Activated B cell treated with CpG ODN at 0.5 μM for 24 hours (primary cell): ENCODE measurements at regions not wholly inside any gene's neighbourhood (a gene's known extent, or its start where the extent isn't known, plus 50 kb on each side); places are given as distances from the start of the nearest gene placed in this dataset.

Experiments
- ATAC-seq: fragments of 200-7000 bp; cut with Tn5 transposase; one replicate; pipeline ENCODE4 v1.10.0; 2021; ENCODE audit warnings: low read depth, mild to moderate bottlenecking, moderate library complexity
- CTCF ChIA-PET: fragments of 350-600 bp; sonication (Branson Sonifier 250); formaldehyde crosslinking; loops from one replicate; lab custom pipeline; 2021; ENCODE audit warnings: antibody characterized with exemption; lab: Charles Lee
- POLR2A ChIA-PET: fragments of 350-600 bp; sonication (Branson Sonifier 250); formaldehyde crosslinking; loops from one replicate; lab custom pipeline; 2021; ENCODE audit warnings: antibody characterized with exemption; lab: Charles Lee
- DNase-seq: peaks from one replicate; pipeline ENCODE4 v3.0.0; 2022
- H3K27ac Mint-ChIP-seq: one replicate; pipeline ENCODE4 v1.8.0; 2020; ENCODE audit warnings: mixed read lengths
- H3K27me3 Mint-ChIP-seq: one replicate; pipeline ENCODE4 v1.8.0; 2021; ENCODE audit warnings: mixed read lengths
- H3K36me3 Mint-ChIP-seq: one replicate; pipeline ENCODE4 v1.8.0; 2021; ENCODE audit warnings: low read depth, mixed read lengths
- H3K4me1 Mint-ChIP-seq: one replicate; pipeline ENCODE4 v1.8.0; 2021; ENCODE audit warnings: mixed read lengths
- H3K4me3 Mint-ChIP-seq: one replicate; pipeline ENCODE4 v1.8.0; 2020; ENCODE audit warnings: mild to moderate bottlenecking, mixed read lengths
- H3K9me3 Mint-ChIP-seq: one replicate; pipeline ENCODE4 v1.8.0; 2020; ENCODE audit warnings: mixed read lengths
- intact Hi-C: fragments of 100-400 bp; cut with micrococcal nuclease; formaldehyde crosslinking; loops from one replicate; pipeline ENCODE4 v1.15.1; 2024
- TF ChIP-seq, protein P1 (sequence below): fragments of 200-600 bp; IDR thresholded peaks from one replicate; pipeline ENCODE4 v1.8.0; 2022; ENCODE audit warnings: antibody characterized with exemption, mild to moderate bottlenecking

DNA sequence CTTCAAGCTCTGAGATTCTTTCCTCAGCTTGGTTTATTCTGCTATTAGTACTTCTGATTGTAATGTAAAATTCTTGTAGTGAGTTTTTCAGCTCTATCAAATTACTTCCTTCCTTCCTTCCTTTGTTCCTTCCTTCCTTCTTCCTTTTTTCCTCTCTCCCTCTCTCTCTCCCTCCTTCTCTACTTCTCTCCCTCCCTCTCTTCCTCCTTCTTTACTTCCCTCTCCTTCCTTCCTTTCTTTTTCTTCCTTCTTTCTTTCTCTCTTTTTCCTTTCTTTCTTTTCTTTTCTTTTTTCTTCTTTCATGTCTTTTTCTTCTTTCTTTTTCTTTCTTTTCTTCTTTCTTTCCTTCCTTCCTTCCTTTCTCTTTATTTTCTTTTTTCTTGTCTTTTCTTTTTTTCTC, 565.2 kb upstream of the STXBP6 start:
- Mint-ChIP-seq H3K4me1 (no peaks in the 10 kb centered on the region), H3K9me3 (peaks cover 13% of the 10 kb centered on the region), H3K27me3 (no peaks in the 10 kb centered on the region), H3K4me3 (no peak overlapping the region), H3K36me3 (no peaks in the 10 kb centered on the region), H3K27ac (no peak overlapping the region)
- intact Hi-C loops, result no loop called here
- TF ChIP-seq, protein P1, sequence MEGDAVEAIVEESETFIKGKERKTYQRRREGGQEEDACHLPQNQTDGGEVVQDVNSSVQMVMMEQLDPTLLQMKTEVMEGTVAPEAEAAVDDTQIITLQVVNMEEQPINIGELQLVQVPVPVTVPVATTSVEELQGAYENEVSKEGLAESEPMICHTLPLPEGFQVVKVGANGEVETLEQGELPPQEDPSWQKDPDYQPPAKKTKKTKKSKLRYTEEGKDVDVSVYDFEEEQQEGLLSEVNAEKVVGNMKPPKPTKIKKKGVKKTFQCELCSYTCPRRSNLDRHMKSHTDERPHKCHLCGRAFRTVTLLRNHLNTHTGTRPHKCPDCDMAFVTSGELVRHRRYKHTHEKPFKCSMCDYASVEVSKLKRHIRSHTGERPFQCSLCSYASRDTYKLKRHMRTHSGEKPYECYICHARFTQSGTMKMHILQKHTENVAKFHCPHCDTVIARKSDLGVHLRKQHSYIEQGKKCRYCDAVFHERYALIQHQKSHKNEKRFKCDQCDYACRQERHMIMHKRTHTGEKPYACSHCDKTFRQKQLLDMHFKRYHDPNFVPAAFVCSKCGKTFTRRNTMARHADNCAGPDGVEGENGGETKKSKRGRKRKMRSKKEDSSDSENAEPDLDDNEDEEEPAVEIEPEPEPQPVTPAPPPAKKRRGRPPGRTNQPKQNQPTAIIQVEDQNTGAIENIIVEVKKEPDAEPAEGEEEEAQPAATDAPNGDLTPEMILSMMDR, result no peak
- CTCF ChIA-PET, result no interaction called here
- no peak for ATAC-seq
- DNase-seq, result no peak
- POLR2A ChIA-PET, result no interaction called here

DNA sequence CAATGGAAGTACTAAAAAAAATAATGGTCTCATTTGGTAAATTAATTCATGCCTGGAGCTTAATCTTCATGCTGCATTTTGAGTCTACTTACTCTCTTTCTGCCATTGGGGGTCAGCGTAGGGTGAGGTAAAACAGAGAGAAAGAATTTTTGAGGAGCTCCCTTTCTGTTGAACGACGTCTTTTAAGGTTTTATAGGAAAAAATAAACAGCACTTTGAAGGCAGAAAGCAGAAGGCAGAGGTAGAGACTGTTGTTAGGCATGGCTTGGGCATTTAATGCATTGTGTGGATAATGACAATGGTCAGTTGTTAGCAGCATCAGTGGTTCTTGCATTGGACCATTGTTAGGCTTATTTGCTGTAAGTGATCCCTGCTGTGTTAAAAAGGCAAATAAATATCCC, 557.2 kb upstream of the STXBP6 start:
- no peaks in the 10 kb centered on the region for H3K36me3 Mint-ChIP-seq
- ChIA-PET CTCF (no interaction called here), POLR2A (no interaction called here)
- ATAC-seq, result no peak
- no peaks in the 10 kb centered on the region for H3K4me1 Mint-ChIP-seq
- TF ChIP-seq, protein P1, result no peak
- H3K4me3 Mint-ChIP-seq, result no peak overlapping the region
- no peak overlapping the region for H3K27ac Mint-ChIP-seq
- H3K27me3 Mint-ChIP-seq, result no peaks in the 10 kb centered on the region
- intact Hi-C loops, result no loop called here
- DNase-seq, result no peak
- peaks cover 3% of the 10 kb centered on the region for H3K9me3 Mint-ChIP-seq

DNA sequence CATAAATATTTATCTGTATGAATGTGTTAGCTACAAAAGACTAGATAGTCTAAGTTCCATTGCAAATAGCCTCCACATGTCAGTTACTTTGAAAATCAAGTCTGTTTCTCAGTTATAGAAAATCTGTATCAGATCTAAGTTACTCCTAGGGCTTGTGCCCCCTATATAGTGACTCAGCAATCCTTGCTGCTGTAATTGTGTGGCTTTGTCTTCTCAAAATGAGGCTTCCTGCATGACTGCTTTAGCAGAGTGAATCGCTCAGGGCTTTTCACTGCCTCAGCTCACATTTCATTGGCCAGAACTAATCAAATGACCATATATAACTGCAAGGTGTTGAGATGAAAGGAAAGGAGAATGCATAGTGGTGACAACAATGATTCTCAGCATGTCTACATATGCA, 552.2 kb upstream of the STXBP6 start:
- no peak for DNase-seq
- TF ChIP-seq, protein P1, result no peak
- no peak overlapping the region for H3K4me3 Mint-ChIP-seq
- ChIA-PET CTCF (no interaction called here), POLR2A (no interaction called here)
- H3K4me1 Mint-ChIP-seq, result no peaks in the 10 kb centered on the region
- H3K27me3 Mint-ChIP-seq, result no peaks in the 10 kb centered on the region
- intact Hi-C loops, result no loop called here
- H3K27ac Mint-ChIP-seq, result no peak overlapping the region
- no peak for ATAC-seq
- peaks cover 12% of the 10 kb centered on the region for H3K9me3 Mint-ChIP-seq
- H3K36me3 Mint-ChIP-seq, result no peaks in the 10 kb centered on the region

DNA sequence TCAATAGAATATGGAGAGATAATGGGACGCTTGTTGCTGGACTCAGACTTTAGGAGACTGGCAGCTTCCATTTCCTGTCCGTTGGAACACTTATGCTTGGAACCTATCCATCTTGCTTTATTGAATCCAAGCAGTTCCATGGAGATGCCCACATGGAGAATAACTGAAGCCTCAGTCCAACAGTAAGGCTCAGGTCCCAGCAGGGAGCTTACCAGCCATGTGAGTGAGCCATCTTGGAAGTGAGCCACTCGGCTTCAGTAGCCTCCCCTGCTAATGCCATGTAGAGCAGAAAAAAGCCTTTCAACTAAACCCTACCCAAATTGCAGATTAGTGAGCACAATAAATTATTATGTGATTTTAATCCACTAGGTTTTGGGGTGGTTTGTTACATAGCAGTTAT, 538.8 kb upstream of the STXBP6 start:
- intact Hi-C loops, result no loop called here
- Mint-ChIP-seq H3K4me3 (no peak overlapping the region), H3K9me3 (peaks cover 11% of the 10 kb centered on the region), H3K27me3 (no peaks in the 10 kb centered on the region), H3K36me3 (no peaks in the 10 kb centered on the region), H3K27ac (no peak overlapping the region), H3K4me1 (no peaks in the 10 kb centered on the region)
- ChIA-PET POLR2A (no interaction called here), CTCF (no interaction called here)
- ATAC-seq (no peak), DNase-seq (no peak)
- TF ChIP-seq, protein P1, result no peak

DNA sequence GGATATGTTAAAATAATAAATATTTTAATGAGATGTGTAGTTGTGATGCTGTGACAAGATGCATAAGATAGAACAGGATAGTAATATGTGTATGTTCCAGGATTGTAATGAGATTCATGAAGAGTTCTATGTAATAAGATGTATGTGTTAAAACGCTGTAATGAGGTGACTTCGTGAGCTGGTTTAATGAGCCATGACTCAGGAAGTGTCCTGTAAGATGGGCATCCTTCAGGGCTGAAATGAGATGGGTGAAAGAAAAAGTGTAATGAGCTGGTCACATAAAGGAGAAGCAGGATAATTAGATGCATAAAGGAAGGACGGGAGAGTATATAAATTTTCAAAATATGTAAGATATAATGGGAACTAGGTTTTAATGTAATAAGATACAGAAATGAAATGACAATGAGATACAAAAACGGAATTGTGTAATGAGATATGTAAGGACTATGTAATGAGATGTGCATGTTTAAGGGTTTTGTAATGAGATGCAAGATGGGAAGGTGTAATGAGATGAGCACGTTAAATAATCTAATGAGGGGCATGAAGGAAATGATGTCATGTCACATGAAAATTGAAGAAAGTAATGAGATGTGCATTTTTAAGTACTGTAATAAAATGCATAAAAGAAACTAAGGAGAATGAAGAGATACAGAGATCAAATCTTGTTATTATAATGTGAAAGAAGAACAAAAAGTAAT, 524.8 kb upstream of the STXBP6 start:
- Mint-ChIP-seq H3K9me3 (peaks cover 4% of the 10 kb centered on the region), H3K27ac (no peak overlapping the region), H3K36me3 (no peaks in the 10 kb centered on the region), H3K27me3 (no peaks in the 10 kb centered on the region), H3K4me1 (no peaks in the 10 kb centered on the region), H3K4me3 (no peak overlapping the region)
- intact Hi-C loops, result no loop called here
- ChIA-PET CTCF (no interaction called here), POLR2A (no interaction called here)
- DNase-seq, result no peak
- TF ChIP-seq, protein P1, result no peak
- ATAC-seq, result no peak
